CD4-positive, alpha-beta T cell treated with Interleukin-17A for 4 hours (primary cell): ENCODE measurements at regions not wholly inside any gene's neighbourhood (a gene's known extent, or its start where the extent isn't known, plus 50 kb on each side); places are given as distances from the start of the nearest gene placed in this dataset.

Source experiments
- DNase-seq: peaks from one replicate; pipeline ENCODE4 v3.0.0-alpha.2; 2020; ENCODE audit warnings: mixed read lengths

GRCh38 chr11:70522593-70523311, 124.4 kb downstream of the CTTN start:
- no peak for DNase-seq

- DNase-seq, result no peak
Observed at GRCh38 chr11:70523384-70524095, 125.2 kb downstream of the CTTN start.

GRCh38 chr11:70524096-70524922, 126.0 kb downstream of the CTTN start:
- no peak for DNase-seq

GRCh38 chr11:70525006-70525405, 126.7 kb downstream of the CTTN start:
- DNase-seq, result no peak

- no peak for DNase-seq
Observed at GRCh38 chr11:70525466-70525865, 127.1 kb downstream of the CTTN start.

GRCh38 chr11:70526116-70527045, 128.1 kb downstream of the CTTN start:
- DNase-seq, result no peak

GRCh38 chr11:70527046-70527395, 128.7 kb downstream of the CTTN start:
- no peak for DNase-seq

GRCh38 chr11:70527429-70528045, 129.2 kb downstream of the CTTN start:
- no peak for DNase-seq

- no peak for DNase-seq
Observed at GRCh38 chr11:70528046-70528793, 129.9 kb downstream of the CTTN start.

GRCh38 chr11:70528794-70529580, 130.7 kb downstream of the CTTN start:
- no peak for DNase-seq

- no peak for DNase-seq
Observed at GRCh38 chr11:70530010-70530409, 131.7 kb downstream of the CTTN start.

GRCh38 chr11:70530629-70531185, 132.4 kb downstream of the CTTN start:
- DNase-seq, result no peak

GRCh38 chr11:70531281-70532065, 133.1 kb downstream of the CTTN start:
- no peak for DNase-seq

- DNase-seq, result no peak
Observed at GRCh38 chr11:70532066-70532440, 133.7 kb downstream of the CTTN start.

- DNase-seq, result no peak
Observed at GRCh38 chr11:70532731-70533130, 134.4 kb downstream of the CTTN start.

GRCh38 chr11:70535191-70535971, 137.1 kb downstream of the CTTN start:
- DNase-seq, result no peak

GRCh38 chr11:70536051-70536877, 137.9 kb downstream of the CTTN start:
- DNase-seq, result no peak
